ENCODE measurements at regions not wholly inside any gene's neighbourhood (a gene's known extent, or its start where the extent isn't known, plus 50 kb on each side); places are given as distances from the start of the nearest gene placed in this dataset.

DNA sequence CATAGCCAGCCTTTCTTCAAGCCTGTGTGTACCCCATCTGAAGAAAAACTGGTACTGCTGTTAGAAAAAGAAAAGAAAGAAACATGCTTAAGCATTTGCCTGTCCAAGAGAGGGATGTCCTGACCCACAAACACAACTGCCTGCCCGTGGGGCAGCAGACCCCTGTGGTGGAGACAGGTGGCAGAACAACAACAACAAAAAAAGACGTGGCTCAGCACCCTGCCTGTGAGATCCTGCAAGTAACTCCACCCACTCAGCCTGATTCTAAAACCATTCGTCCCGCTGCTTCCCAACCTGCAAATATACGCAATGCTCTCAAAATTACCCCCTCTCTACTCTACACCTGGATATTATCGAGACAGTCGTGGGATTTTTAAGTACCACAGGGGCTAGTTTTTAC is 64.9 kb upstream of the ZDHHC17 start:
- H4K20me1 ChIP-seq (replicated peaks in 1 of 2; ENCODE audit: control insufficient read depth in 1 of 2, insufficient read depth in 2 of 2, low read length in 2 of 2) = no peaks in the 10 kb centered on the region
- H3K4me3 ChIP-seq (ENCODE audit: extremely low read depth in 1 of 4, insufficient read depth in 2 of 4, low read depth in 3 of 4, low read length in 4 of 4) = peak overlapping the region in 1 of 4 experiments; percentile 20; a peak in 1 of 8 replicates
- no peaks in the 10 kb centered on the region for H3K23me2 ChIP-seq (ENCODE audit: low read depth, low read length)
- no peaks in the 10 kb centered on the region for H3K79me1 ChIP-seq (ENCODE audit: low read depth, low read length)
- no peak overlapping the region for H3K23ac ChIP-seq (ENCODE audit: insufficient read length)
- no peak overlapping the region for H3K4ac ChIP-seq (replicated peaks; ENCODE audit: insufficient read length, low read depth, low read length)
- H2BK15ac ChIP-seq (ENCODE audit: low read length) = no peak overlapping the region
- no peak overlapping the region for H4K8ac ChIP-seq (ENCODE audit: extremely low read depth, insufficient read depth, low read length)
- H3K18ac ChIP-seq (ENCODE audit: extremely low read depth, low read length) = no peak overlapping the region
- H3K27ac ChIP-seq (ENCODE audit: low read depth, low read length) = no peak overlapping the region
- no peak overlapping the region for H2BK20ac ChIP-seq (ENCODE audit: low read length)
- WGBS, 2 experiments (ENCODE audit: extremely low coverage in 1 of 2, insufficient coverage in 1 of 2, insufficient read length in 1 of 2, insufficient replicate concordance in 2 of 2, low coverage in 1 of 2, low lambda C conversion rate in 2 of 2, missing lambda C conversion rate in 1 of 2) = 35% methylated on average over 7 of the region's 7 CpGs; no CpG with 5 or more reads in 1 of the 2 experiments
- no peaks in the 10 kb centered on the region for H3K36me3 ChIP-seq (ENCODE audit: control insufficient read depth in 2 of 4, insufficient read depth in 4 of 4, low read length in 3 of 4)
- POLR2A ChIA-PET (ENCODE audit: partially characterized antibody) = interaction anchor here (0.6 kb wide), 1 partner anchor 16 kb away, joined by 4 read pairs; no protein-coding TSS in a partner anchor
- H3K9ac ChIP-seq (replicated peaks in 1 of 4; ENCODE audit: extremely low read depth in 1 of 4, low read depth in 3 of 4, low read length in 3 of 4) = no peak overlapping the region
- no peaks in the 10 kb centered on the region for H3K9me3 ChIP-seq (ENCODE audit: insufficient read depth in 2 of 2, low read depth in 1 of 2, low read length in 1 of 2)
- FAIRE-seq = no peak
- CTCF ChIA-PET (ENCODE audit: partially characterized antibody) = interaction anchor here (1.1 to 6.2 kb wide), 5 partner anchors 11 to 92 kb away, joined by 3 to 42 read pairs (median 6); partner anchors contain the start of gene ZDHHC17
- H3K79me2 ChIP-seq (ENCODE audit: control insufficient read depth in 1 of 2, insufficient read depth in 2 of 2, low read length in 2 of 2) = no peaks in the 10 kb centered on the region
- no peaks in the 10 kb centered on the region for H3K27me3 ChIP-seq (replicated peaks in 1 of 4; ENCODE audit: control insufficient read depth in 3 of 4, extremely low read depth in 1 of 4, insufficient read depth in 3 of 4, low read length in 3 of 4)
- H3K14ac ChIP-seq (ENCODE audit: insufficient read length) = no peak overlapping the region
- H4K5ac ChIP-seq (ENCODE audit: insufficient read length, low read depth, low read length) = no peak overlapping the region
- no peak overlapping the region for H2AK5ac ChIP-seq (ENCODE audit: low read depth, low read length)
- H4K91ac ChIP-seq (replicated peaks; ENCODE audit: insufficient read length, low read length) = no peak overlapping the region
- no peak overlapping the region for H3K56ac ChIP-seq (replicated peaks; ENCODE audit: insufficient read length, low read depth, low read length)
- no peak overlapping the region for H2BK120ac ChIP-seq (replicated peaks; ENCODE audit: low read depth, low read length)
- H2AFZ ChIP-seq (ENCODE audit: low read length) = peak overlapping the region; percentile 60; the same call in 1 of the 2 replicates
- no peak overlapping the region for H2BK5ac ChIP-seq (ENCODE audit: low read depth, low read length)
- peaks cover 5 to 12% (median 6%) of the 10 kb centered on the region in 4 experiments; a peak in 6 of 7 replicates for H3K4me1 ChIP-seq (replicated peaks in 1 of 4; ENCODE audit: control insufficient read depth in 3 of 4, insufficient read depth in 4 of 4, low read length in 3 of 4)
- DNase-seq (ENCODE audit: low read depth in 1 of 2, low spot score in 2 of 2) = no peak
- no peak overlapping the region for H2BK12ac ChIP-seq (ENCODE audit: low read depth, low read length)
- peak overlapping the region; percentile 15 to 49; a peak in 3 of 4 replicates for H3K4me2 ChIP-seq (ENCODE audit: insufficient read depth in 1 of 2, low read depth in 2 of 2, low read length in 2 of 2)
- no peak for TF ChIP-seq EGR1 (IDR thresholded peaks at IDR 0.05; ENCODE audit: borderline replicate concordance, low read depth, low read length)
- no peak for TF ChIP-seq MAFK (IDR thresholded peaks at IDR 0.05; ENCODE audit: low read depth, low read length)
- TF ChIP-seq CTBP2 (IDR thresholded peaks at IDR 0.05; ENCODE audit: borderline replicate concordance, insufficient read depth, insufficient read length, low read length) = no peak
- TF ChIP-seq SP2 (IDR thresholded peaks at IDR 0.05; ENCODE audit: low read length) = no peak
- TF ChIP-seq, protein P1, sequence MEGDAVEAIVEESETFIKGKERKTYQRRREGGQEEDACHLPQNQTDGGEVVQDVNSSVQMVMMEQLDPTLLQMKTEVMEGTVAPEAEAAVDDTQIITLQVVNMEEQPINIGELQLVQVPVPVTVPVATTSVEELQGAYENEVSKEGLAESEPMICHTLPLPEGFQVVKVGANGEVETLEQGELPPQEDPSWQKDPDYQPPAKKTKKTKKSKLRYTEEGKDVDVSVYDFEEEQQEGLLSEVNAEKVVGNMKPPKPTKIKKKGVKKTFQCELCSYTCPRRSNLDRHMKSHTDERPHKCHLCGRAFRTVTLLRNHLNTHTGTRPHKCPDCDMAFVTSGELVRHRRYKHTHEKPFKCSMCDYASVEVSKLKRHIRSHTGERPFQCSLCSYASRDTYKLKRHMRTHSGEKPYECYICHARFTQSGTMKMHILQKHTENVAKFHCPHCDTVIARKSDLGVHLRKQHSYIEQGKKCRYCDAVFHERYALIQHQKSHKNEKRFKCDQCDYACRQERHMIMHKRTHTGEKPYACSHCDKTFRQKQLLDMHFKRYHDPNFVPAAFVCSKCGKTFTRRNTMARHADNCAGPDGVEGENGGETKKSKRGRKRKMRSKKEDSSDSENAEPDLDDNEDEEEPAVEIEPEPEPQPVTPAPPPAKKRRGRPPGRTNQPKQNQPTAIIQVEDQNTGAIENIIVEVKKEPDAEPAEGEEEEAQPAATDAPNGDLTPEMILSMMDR (IDR thresholded peaks at IDR 0.05; ENCODE audit: control extremely low read depth in 1 of 3, insufficient read depth in 1 of 3, low read depth in 1 of 3, low read length in 3 of 3) = no peak
- TF ChIP-seq, protein P2, sequence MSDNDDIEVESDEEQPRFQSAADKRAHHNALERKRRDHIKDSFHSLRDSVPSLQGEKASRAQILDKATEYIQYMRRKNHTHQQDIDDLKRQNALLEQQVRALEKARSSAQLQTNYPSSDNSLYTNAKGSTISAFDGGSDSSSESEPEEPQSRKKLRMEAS (IDR thresholded peaks at IDR 0.05) = no peak
- TF ChIP-seq RBBP5 (IDR thresholded peaks at IDR 0.05; ENCODE audit: borderline replicate concordance, low read depth, low read length) = no peak
- TF ChIP-seq BRCA1 (IDR thresholded peaks at IDR 0.05; ENCODE audit: low read depth, low read length) = no peak
- no peak for TF ChIP-seq NRF1 (IDR thresholded peaks at IDR 0.05; ENCODE audit: low read depth, low read length)
- no peak for TF ChIP-seq RFX5 (IDR thresholded peaks at IDR 0.05; ENCODE audit: borderline replicate concordance, low read depth, low read length)
- TF ChIP-seq FOSL1 (IDR thresholded peaks at IDR 0.05; ENCODE audit: insufficient read depth, low read depth, low read length) = no peak

Measured in H1 (cell line).